Fibroblast of lung (primary cell): ENCODE measurements at regions not wholly inside any gene's neighbourhood (a gene's known extent, or its start where the extent isn't known, plus 50 kb on each side); places are given as distances from the start of the nearest gene placed in this dataset.

Source experiments
- DNase-seq, 2 donors: peaks; one replicate each; pipeline versions ENCODE4 v3.0.0 to v3.0.0-alpha.2; 2010; ENCODE audit warnings: low read depth in 2 of 2
- H2AFZ ChIP-seq: 2 replicates; pipeline ENCODE4 v1.5.1; 2012; ENCODE audit warnings: low read length, control low read depth, inconsistent platforms
- H3K27ac ChIP-seq: 2 replicates; pipeline ENCODE4 v1.5.1; 2011; ENCODE audit warnings: low read length, control low read depth; ENCODE audit not compliant: insufficient read depth
- H3K27me3 ChIP-seq: 2 replicates; pipeline ENCODE4 v1.5.1; 2011; ENCODE audit warnings: mild to moderate bottlenecking, low read length; ENCODE audit not compliant: control insufficient read depth, insufficient read depth
- H3K36me3 ChIP-seq: 2 replicates; pipeline ENCODE4 v1.5.1; 2011; ENCODE audit warnings: low read length; ENCODE audit not compliant: control insufficient read depth, insufficient read depth
- H3K4me1 ChIP-seq: 2 replicates; pipeline ENCODE4 v1.5.1; 2011; ENCODE audit warnings: low read length; ENCODE audit not compliant: control insufficient read depth, insufficient read depth; ENCODE audit errors: extremely low read depth
- H3K4me2 ChIP-seq: 2 replicates; pipeline ENCODE4 v1.5.1; 2011; ENCODE audit warnings: low read length, control low read depth; ENCODE audit not compliant: insufficient read depth; ENCODE audit errors: extremely low read depth
- H3K4me3 ChIP-seq, 4 experiments: fragments of 200-600 bp in 1 of 4; sonication (generic) in 1 of 4; replicated peaks in 1 of 4; 2 replicates each; pipeline ENCODE4 v1.5.1; 2011 to 2016; ENCODE audit warnings: low read length in 4 of 4, low read depth in 3 of 4, mild to moderate bottlenecking in 3 of 4, control low read depth in 2 of 4, inconsistent platforms in 1 of 4, mixed read lengths in 1 of 4; ENCODE audit not compliant: insufficient read depth in 1 of 4; ENCODE audit errors: control extremely low read depth in 1 of 4
- H3K79me2 ChIP-seq: 2 replicates; pipeline ENCODE4 v1.5.1; 2012; ENCODE audit warnings: mild to moderate bottlenecking, low read length, inconsistent platforms; ENCODE audit not compliant: control insufficient read depth, insufficient read depth
- H3K9ac ChIP-seq: 2 replicates; pipeline ENCODE4 v1.5.1; 2011; ENCODE audit warnings: mild to moderate bottlenecking, low read length, control low read depth; ENCODE audit not compliant: insufficient read depth
- H3K9me3 ChIP-seq: 2 replicates; pipeline ENCODE4 v1.5.1; 2012; ENCODE audit warnings: low read depth, low read length; ENCODE audit not compliant: control insufficient read depth, insufficient read depth
- H4K20me1 ChIP-seq: 2 replicates; pipeline ENCODE4 v1.5.1; 2011; ENCODE audit warnings: low read length; ENCODE audit not compliant: control insufficient read depth, insufficient read depth; ENCODE audit errors: extremely low read depth
- EZH2 ChIP-seq: IDR thresholded peaks from 2 replicates; pipeline ENCODE4 v1.5.1; 2012; ENCODE audit warnings: low read length, control low read depth, mild to moderate bottlenecking; ENCODE audit errors: missing control alignments
- TF ChIP-seq, protein P1 (sequence below), 2 donors: IDR thresholded peaks in 1 of 2; conservative IDR thresholded peaks in 1 of 2; 1 replicate in 1 of 2; 2 replicates in 1 of 2; pipeline ENCODE4 v1.5.1; 2011 to 2012; ENCODE audit warnings: low read length in 2 of 2, control low read depth in 1 of 2, inconsistent platforms in 1 of 2, low read depth in 1 of 2, mild to moderate bottlenecking in 1 of 2

GRCh38 chr6:4554645-4555044 is 221.6 kb upstream of the CDYL start:
- no peaks in the 10 kb centered on the region for H3K36me3 ChIP-seq
- H3K4me1 ChIP-seq, result no peaks in the 10 kb centered on the region
- TF ChIP-seq EZH2, result no peak
- TF ChIP-seq, protein P1, sequence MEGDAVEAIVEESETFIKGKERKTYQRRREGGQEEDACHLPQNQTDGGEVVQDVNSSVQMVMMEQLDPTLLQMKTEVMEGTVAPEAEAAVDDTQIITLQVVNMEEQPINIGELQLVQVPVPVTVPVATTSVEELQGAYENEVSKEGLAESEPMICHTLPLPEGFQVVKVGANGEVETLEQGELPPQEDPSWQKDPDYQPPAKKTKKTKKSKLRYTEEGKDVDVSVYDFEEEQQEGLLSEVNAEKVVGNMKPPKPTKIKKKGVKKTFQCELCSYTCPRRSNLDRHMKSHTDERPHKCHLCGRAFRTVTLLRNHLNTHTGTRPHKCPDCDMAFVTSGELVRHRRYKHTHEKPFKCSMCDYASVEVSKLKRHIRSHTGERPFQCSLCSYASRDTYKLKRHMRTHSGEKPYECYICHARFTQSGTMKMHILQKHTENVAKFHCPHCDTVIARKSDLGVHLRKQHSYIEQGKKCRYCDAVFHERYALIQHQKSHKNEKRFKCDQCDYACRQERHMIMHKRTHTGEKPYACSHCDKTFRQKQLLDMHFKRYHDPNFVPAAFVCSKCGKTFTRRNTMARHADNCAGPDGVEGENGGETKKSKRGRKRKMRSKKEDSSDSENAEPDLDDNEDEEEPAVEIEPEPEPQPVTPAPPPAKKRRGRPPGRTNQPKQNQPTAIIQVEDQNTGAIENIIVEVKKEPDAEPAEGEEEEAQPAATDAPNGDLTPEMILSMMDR (conservative IDR thresholded peaks at IDR 0.05 in 1 of 2, IDR thresholded peaks at IDR 0.05 in 1 of 2; ENCODE audit: low read depth in 1 of 2, low read length in 2 of 2), result no peak
- H2AFZ ChIP-seq, result no peak overlapping the region
- no peak overlapping the region for H3K27ac ChIP-seq
- no peak overlapping the region for H3K4me3 ChIP-seq
- no peak for DNase-seq
- H4K20me1 ChIP-seq, result no peaks in the 10 kb centered on the region
- no peak overlapping the region for H3K4me2 ChIP-seq
- no peak overlapping the region for H3K9ac ChIP-seq
- H3K9me3 ChIP-seq, result no peaks in the 10 kb centered on the region
- no peaks in the 10 kb centered on the region for H3K79me2 ChIP-seq
- H3K27me3 ChIP-seq, result peaks cover 4% of the 10 kb centered on the region

DNA sequence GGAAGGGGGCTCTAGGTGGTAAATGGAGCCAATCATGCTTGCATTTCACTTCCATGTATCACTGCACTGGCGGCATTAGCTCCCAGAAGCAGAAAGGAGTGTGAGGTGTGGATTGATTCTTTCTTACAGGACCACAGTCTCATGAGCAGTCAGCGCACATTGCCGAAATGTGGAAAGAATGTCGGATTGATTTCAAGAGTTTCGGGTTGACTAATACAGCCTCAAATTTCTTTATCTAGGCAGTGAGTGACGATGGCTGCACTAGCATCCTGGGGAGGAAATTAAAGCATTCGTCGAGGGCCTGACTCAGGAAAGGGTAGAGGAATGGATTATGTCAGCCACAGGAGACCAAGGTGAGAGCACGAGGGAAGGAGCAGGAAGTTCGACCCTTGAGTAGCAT is 222.8 kb upstream of the CDYL start:
- Histone ChIP-seq H2AFZ (no peak overlapping the region), H3K79me2 (no peaks in the 10 kb centered on the region), H4K20me1 (no peaks in the 10 kb centered on the region), H3K9me3 (no peaks in the 10 kb centered on the region), H3K4me1 (no peaks in the 10 kb centered on the region), H3K9ac (no peak overlapping the region), H3K4me3 (no peak overlapping the region), H3K27ac (no peak overlapping the region), H3K27me3 (peaks cover 4% of the 10 kb centered on the region), H3K4me2 (no peak overlapping the region), H3K36me3 (no peaks in the 10 kb centered on the region)
- TF ChIP-seq, protein P1 (conservative IDR thresholded peaks at IDR 0.05 in 1 of 2, IDR thresholded peaks at IDR 0.05 in 1 of 2; ENCODE audit: low read depth in 1 of 2, low read length in 2 of 2), result no peak
- no peak for TF ChIP-seq EZH2
- DNase-seq, result no peak

- Histone ChIP-seq H4K20me1 (no peaks in the 10 kb centered on the region), H3K9me3 (no peaks in the 10 kb centered on the region), H3K36me3 (no peaks in the 10 kb centered on the region), H3K4me3 (no peak overlapping the region), H3K9ac (no peak overlapping the region), H2AFZ (no peak overlapping the region), H3K79me2 (no peaks in the 10 kb centered on the region), H3K4me2 (no peak overlapping the region), H3K27me3 (peaks cover 4% of the 10 kb centered on the region), H3K27ac (no peak overlapping the region), H3K4me1 (no peaks in the 10 kb centered on the region)
- no peak for DNase-seq
- TF ChIP-seq, protein P1 (conservative IDR thresholded peaks at IDR 0.05 in 1 of 2, IDR thresholded peaks at IDR 0.05 in 1 of 2; ENCODE audit: low read depth in 1 of 2, low read length in 2 of 2), result no peak
- no peak for TF ChIP-seq EZH2
Measured at GRCh38 chr6:4550227-4550597, 226.0 kb upstream of the CDYL start.
